Gastrocnemius medialis (tissue), 4 donors: ENCODE measurements at regions not wholly inside any gene's neighbourhood (a gene's known extent, or its start where the extent isn't known, plus 50 kb on each side); places are given as distances from the start of the nearest gene placed in this dataset.

ENCODE experiments used
- CTCF ChIP-seq, 5 experiments: fragments of 450-650 bp in 3 of 5; fragments of 200-600 bp in 2 of 5; sonication (generic) in 2 of 5; IDR thresholded peaks in 4 of 5; conservative IDR thresholded peaks in 1 of 5; 1 replicate in 4 of 5; 2 replicates in 1 of 5; pipeline ENCODE4 v1.5.1; 2016 to 2019; ENCODE audit warnings: antibody characterized with exemption in 5 of 5, mild to moderate bottlenecking in 3 of 5, moderate library complexity in 3 of 5
- POLR2A ChIP-seq, 2 donors: fragments of 450-650 bp; IDR thresholded peaks; one replicate each; pipeline ENCODE4 v1.6.1; 2017; ENCODE audit warnings: antibody characterized with exemption in 2 of 2, mild to moderate bottlenecking in 2 of 2, moderate library complexity in 2 of 2

GRCh38 chr12:87152075-87152474 lies 877.1 kb downstream of the C12orf50 start:
- TF ChIP-seq POLR2A (IDR thresholded peaks at IDR 0.05) = no peak
- TF ChIP-seq CTCF (IDR thresholded peaks at IDR 0.05 in 4 of 5, conservative IDR thresholded peaks at IDR 0.05 in 1 of 5) = no peak
